ENCODE measurements at regions not wholly inside any gene's neighbourhood (a gene's known extent, or its start where the extent isn't known, plus 50 kb on each side); places are given as distances from the start of the nearest gene placed in this dataset.

DNA sequence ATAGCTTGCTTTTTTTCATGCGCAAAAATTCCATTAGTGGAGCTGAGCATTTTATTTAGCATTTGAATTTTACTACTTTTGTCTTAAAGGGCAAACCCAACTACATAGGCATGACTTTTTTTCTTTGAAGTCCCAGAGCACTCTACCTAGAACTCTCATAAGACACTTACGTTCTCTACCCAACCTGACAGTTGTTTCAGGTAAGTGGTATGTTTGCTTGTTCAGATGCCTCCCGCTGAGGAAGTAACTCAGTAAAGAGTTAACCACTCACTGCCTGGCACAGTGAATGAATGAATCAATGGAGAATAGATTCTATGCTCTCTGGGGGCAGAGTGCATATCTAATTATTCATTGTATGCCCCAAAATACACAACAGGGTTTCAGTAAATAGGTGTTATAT is 212.3 kb upstream of the PRDM1 start:
- TF ChIP-seq, protein P1, sequence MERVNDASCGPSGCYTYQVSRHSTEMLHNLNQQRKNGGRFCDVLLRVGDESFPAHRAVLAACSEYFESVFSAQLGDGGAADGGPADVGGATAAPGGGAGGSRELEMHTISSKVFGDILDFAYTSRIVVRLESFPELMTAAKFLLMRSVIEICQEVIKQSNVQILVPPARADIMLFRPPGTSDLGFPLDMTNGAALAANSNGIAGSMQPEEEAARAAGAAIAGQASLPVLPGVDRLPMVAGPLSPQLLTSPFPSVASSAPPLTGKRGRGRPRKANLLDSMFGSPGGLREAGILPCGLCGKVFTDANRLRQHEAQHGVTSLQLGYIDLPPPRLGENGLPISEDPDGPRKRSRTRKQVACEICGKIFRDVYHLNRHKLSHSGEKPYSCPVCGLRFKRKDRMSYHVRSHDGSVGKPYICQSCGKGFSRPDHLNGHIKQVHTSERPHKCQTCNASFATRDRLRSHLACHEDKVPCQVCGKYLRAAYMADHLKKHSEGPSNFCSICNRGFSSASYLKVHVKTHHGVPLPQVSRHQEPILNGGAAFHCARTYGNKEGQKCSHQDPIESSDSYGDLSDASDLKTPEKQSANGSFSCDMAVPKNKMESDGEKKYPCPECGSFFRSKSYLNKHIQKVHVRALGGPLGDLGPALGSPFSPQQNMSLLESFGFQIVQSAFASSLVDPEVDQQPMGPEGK (CRISPR knock-in tag; IDR thresholded peaks at IDR 0.05; ENCODE audit: borderline replicate concordance) = no peak
- TF ChIP-seq ZFP3 (CRISPR knock-in tag; IDR thresholded peaks at IDR 0.05) = no peak
- TF ChIP-seq, protein P2, sequence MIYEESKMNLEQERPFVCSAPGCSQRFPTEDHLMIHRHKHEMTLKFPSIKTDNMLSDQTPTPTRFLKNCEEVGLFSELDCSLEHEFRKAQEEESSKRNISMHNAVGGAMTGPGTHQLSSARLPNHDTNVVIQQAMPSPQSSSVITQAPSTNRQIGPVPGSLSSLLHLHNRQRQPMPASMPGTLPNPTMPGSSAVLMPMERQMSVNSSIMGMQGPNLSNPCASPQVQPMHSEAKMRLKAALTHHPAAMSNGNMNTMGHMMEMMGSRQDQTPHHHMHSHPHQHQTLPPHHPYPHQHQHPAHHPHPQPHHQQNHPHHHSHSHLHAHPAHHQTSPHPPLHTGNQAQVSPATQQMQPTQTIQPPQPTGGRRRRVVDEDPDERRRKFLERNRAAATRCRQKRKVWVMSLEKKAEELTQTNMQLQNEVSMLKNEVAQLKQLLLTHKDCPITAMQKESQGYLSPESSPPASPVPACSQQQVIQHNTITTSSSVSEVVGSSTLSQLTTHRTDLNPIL (CRISPR knock-in tag; IDR thresholded peaks at IDR 0.05; ENCODE audit: low read depth) = no peak
- TF ChIP-seq, protein P3, sequence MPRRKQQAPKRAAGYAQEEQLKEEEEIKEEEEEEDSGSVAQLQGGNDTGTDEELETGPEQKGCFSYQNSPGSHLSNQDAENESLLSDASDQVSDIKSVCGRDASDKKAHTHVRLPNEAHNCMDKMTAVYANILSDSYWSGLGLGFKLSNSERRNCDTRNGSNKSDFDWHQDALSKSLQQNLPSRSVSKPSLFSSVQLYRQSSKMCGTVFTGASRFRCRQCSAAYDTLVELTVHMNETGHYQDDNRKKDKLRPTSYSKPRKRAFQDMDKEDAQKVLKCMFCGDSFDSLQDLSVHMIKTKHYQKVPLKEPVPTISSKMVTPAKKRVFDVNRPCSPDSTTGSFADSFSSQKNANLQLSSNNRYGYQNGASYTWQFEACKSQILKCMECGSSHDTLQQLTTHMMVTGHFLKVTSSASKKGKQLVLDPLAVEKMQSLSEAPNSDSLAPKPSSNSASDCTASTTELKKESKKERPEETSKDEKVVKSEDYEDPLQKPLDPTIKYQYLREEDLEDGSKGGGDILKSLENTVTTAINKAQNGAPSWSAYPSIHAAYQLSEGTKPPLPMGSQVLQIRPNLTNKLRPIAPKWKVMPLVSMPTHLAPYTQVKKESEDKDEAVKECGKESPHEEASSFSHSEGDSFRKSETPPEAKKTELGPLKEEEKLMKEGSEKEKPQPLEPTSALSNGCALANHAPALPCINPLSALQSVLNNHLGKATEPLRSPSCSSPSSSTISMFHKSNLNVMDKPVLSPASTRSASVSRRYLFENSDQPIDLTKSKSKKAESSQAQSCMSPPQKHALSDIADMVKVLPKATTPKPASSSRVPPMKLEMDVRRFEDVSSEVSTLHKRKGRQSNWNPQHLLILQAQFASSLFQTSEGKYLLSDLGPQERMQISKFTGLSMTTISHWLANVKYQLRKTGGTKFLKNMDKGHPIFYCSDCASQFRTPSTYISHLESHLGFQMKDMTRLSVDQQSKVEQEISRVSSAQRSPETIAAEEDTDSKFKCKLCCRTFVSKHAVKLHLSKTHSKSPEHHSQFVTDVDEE (CRISPR knock-in tag; IDR thresholded peaks at IDR 0.05) = no peak
- no peak for TF ChIP-seq ZNF8 (CRISPR knock-in tag; IDR thresholded peaks at IDR 0.05)
- TF ChIP-seq TCF4 (CRISPR knock-in tag; IDR thresholded peaks at IDR 0.05; ENCODE audit: borderline replicate concordance) = no peak

All from SK-N-SH treated with all-trans-retinoic acid at 6 μM for 48 hours (cell line).